ENCODE measurements at regions not wholly inside any gene's neighbourhood (a gene's known extent, or its start where the extent isn't known, plus 50 kb on each side); places are given as distances from the start of the nearest gene placed in this dataset.

GRCh38 chr5:142225141-142225540, 99.7 kb downstream of the SPRY4 start:
- Histone ChIP-seq H3K79me1 (ENCODE audit: low read length) (no peaks in the 10 kb centered on the region), H3K23ac (ENCODE audit: low read length) (no peak overlapping the region), H3K27ac (ENCODE audit: low read depth, low read length) (no peak overlapping the region), H3K36me3 (ENCODE audit: control insufficient read depth, insufficient read depth, low read length) (no peaks in the 10 kb centered on the region), H3K9ac (ENCODE audit: low read length) (no peak overlapping the region), H2BK5ac (ENCODE audit: low read length) (no peak overlapping the region), H2AK5ac (ENCODE audit: low read length) (no peak overlapping the region), H4K5ac (ENCODE audit: low read length) (no peak overlapping the region), H3K79me2 (ENCODE audit: control insufficient read depth, insufficient read depth, low read length) (no peaks in the 10 kb centered on the region), H3K4ac (ENCODE audit: low read depth, low read length) (no peak overlapping the region), H2BK120ac (ENCODE audit: low read depth, low read length) (no peak overlapping the region), H3K4me3 (ENCODE audit: low read length) (no peak overlapping the region), H3K4me2 (ENCODE audit: low read length) (no peak overlapping the region), H3K4me1 (ENCODE audit: control insufficient read depth, low read depth, low read length) (peaks cover 10% of the 10 kb centered on the region), H2BK15ac (replicated peaks; ENCODE audit: low read depth) (no peak overlapping the region), H4K8ac (ENCODE audit: low read depth, low read length) (no peak overlapping the region), H3K56ac (ENCODE audit: low read length) (peak overlapping the region; percentile 77), H3K27me3 (ENCODE audit: insufficient read depth, low read length, poor library complexity) (no peaks in the 10 kb centered on the region), H3K18ac (ENCODE audit: low read length) (no peak overlapping the region)
- peak; percentile 77 for DNase-seq
- WGBS (ENCODE audit: extremely low coverage, insufficient coverage, low lambda C conversion rate) = no CpG with 5 or more reads among the region's 8 CpGs

GRCh38 chr5:142222866-142223558, 101.8 kb downstream of the SPRY4 start:
- Histone ChIP-seq H3K4me3 (ENCODE audit: low read length) (no peak overlapping the region), H3K56ac (ENCODE audit: low read length) (peak overlapping the region; percentile 35), H3K4me1 (ENCODE audit: control insufficient read depth, low read depth, low read length) (peaks cover 10% of the 10 kb centered on the region), H3K4ac (ENCODE audit: low read depth, low read length) (peak overlapping the region; percentile 78), H2AK5ac (ENCODE audit: low read length) (peak overlapping the region; percentile 84), H3K36me3 (ENCODE audit: control insufficient read depth, insufficient read depth, low read length) (no peaks in the 10 kb centered on the region), H3K79me1 (ENCODE audit: low read length) (no peaks in the 10 kb centered on the region), H3K18ac (ENCODE audit: low read length) (peak overlapping the region; percentile 52), H4K5ac (ENCODE audit: low read length) (no peak overlapping the region), H3K23ac (ENCODE audit: low read length) (no peak overlapping the region), H2BK5ac (ENCODE audit: low read length) (no peak overlapping the region), H2BK120ac (ENCODE audit: low read depth, low read length) (peak overlapping the region; percentile 82), H3K27ac (ENCODE audit: low read depth, low read length) (no peak overlapping the region), H4K8ac (ENCODE audit: low read depth, low read length) (no peak overlapping the region), H3K4me2 (ENCODE audit: low read length) (no peak overlapping the region), H3K79me2 (ENCODE audit: control insufficient read depth, insufficient read depth, low read length) (no peaks in the 10 kb centered on the region), H3K27me3 (ENCODE audit: insufficient read depth, low read length, poor library complexity) (no peaks in the 10 kb centered on the region), H3K9ac (ENCODE audit: low read length) (no peak overlapping the region), H2BK15ac (replicated peaks; ENCODE audit: low read depth) (peak overlapping the region; percentile 25)
- DNase-seq = no peak
- no CpG with 5 or more reads among the region's 12 CpGs for WGBS (ENCODE audit: extremely low coverage, insufficient coverage, low lambda C conversion rate)

GRCh38 chr5:142222225-142222865, 102.5 kb downstream of the SPRY4 start:
- Histone ChIP-seq H3K23ac (ENCODE audit: low read length) (no peak overlapping the region), H3K4me1 (ENCODE audit: control insufficient read depth, low read depth, low read length) (peaks cover 10% of the 10 kb centered on the region), H3K4me2 (ENCODE audit: low read length) (no peak overlapping the region), H2BK5ac (ENCODE audit: low read length) (no peak overlapping the region), H2AK5ac (ENCODE audit: low read length) (no peak overlapping the region), H3K18ac (ENCODE audit: low read length) (peak overlapping the region; percentile 52), H3K9ac (ENCODE audit: low read length) (no peak overlapping the region), H3K79me2 (ENCODE audit: control insufficient read depth, insufficient read depth, low read length) (no peaks in the 10 kb centered on the region), H3K27me3 (ENCODE audit: insufficient read depth, low read length, poor library complexity) (no peaks in the 10 kb centered on the region), H3K36me3 (ENCODE audit: control insufficient read depth, insufficient read depth, low read length) (no peaks in the 10 kb centered on the region), H3K56ac (ENCODE audit: low read length) (no peak overlapping the region), H2BK120ac (ENCODE audit: low read depth, low read length) (peak overlapping the region; percentile 0), H3K4ac (ENCODE audit: low read depth, low read length) (peak overlapping the region; percentile 10), H4K8ac (ENCODE audit: low read depth, low read length) (no peak overlapping the region), H4K5ac (ENCODE audit: low read length) (no peak overlapping the region), H3K4me3 (ENCODE audit: low read length) (no peak overlapping the region), H2BK15ac (replicated peaks; ENCODE audit: low read depth) (no peak overlapping the region), H3K79me1 (ENCODE audit: low read length) (no peaks in the 10 kb centered on the region), H3K27ac (ENCODE audit: low read depth, low read length) (no peak overlapping the region)
- no peak for DNase-seq
- no CpG with 5 or more reads among the region's 14 CpGs for whole genome bisulfite sequencing (ENCODE audit: extremely low coverage, insufficient coverage, low lambda C conversion rate)

GRCh38 chr5:142221091-142221860, 103.5 kb downstream of the SPRY4 start:
- H2BK15ac ChIP-seq (replicated peaks; ENCODE audit: low read depth) = no peak overlapping the region
- H3K4me3 ChIP-seq (ENCODE audit: low read length) = no peak overlapping the region
- no peak overlapping the region for H3K4me2 ChIP-seq (ENCODE audit: low read length)
- no CpG with 5 or more reads among the region's 11 CpGs for WGBS (ENCODE audit: extremely low coverage, insufficient coverage, low lambda C conversion rate)
- H2BK120ac ChIP-seq (ENCODE audit: low read depth, low read length) = no peak overlapping the region
- H4K5ac ChIP-seq (ENCODE audit: low read length) = peak overlapping the region; percentile 74
- H3K4ac ChIP-seq (ENCODE audit: low read depth, low read length) = no peak overlapping the region
- no peak for DNase-seq
- H3K36me3 ChIP-seq (ENCODE audit: control insufficient read depth, insufficient read depth, low read length) = no peaks in the 10 kb centered on the region
- no peak overlapping the region for H4K8ac ChIP-seq (ENCODE audit: low read depth, low read length)
- no peak overlapping the region for H2BK5ac ChIP-seq (ENCODE audit: low read length)
- no peaks in the 10 kb centered on the region for H3K27me3 ChIP-seq (ENCODE audit: insufficient read depth, low read length, poor library complexity)
- no peaks in the 10 kb centered on the region for H3K79me2 ChIP-seq (ENCODE audit: control insufficient read depth, insufficient read depth, low read length)
- peak overlapping the region; percentile 69 for H3K56ac ChIP-seq (ENCODE audit: low read length)
- peak overlapping the region; percentile 18 for H3K18ac ChIP-seq (ENCODE audit: low read length)
- no peak overlapping the region for H3K9ac ChIP-seq (ENCODE audit: low read length)
- no peaks in the 10 kb centered on the region for H3K79me1 ChIP-seq (ENCODE audit: low read length)
- no peak overlapping the region for H3K27ac ChIP-seq (ENCODE audit: low read depth, low read length)
- H2AK5ac ChIP-seq (ENCODE audit: low read length) = no peak overlapping the region
- H3K23ac ChIP-seq (ENCODE audit: low read length) = no peak overlapping the region
- H3K4me1 ChIP-seq (ENCODE audit: control insufficient read depth, low read depth, low read length) = peaks cover 6% of the 10 kb centered on the region

- Histone ChIP-seq H2BK120ac (ENCODE audit: low read depth, low read length) (no peak overlapping the region), H4K5ac (ENCODE audit: low read length) (no peak overlapping the region), H3K36me3 (ENCODE audit: control insufficient read depth, insufficient read depth, low read length) (no peaks in the 10 kb centered on the region), H2AK5ac (ENCODE audit: low read length) (no peak overlapping the region), H2BK5ac (ENCODE audit: low read length) (no peak overlapping the region), H2BK15ac (replicated peaks; ENCODE audit: low read depth) (no peak overlapping the region), H3K27ac (ENCODE audit: low read depth, low read length) (no peak overlapping the region), H3K9ac (ENCODE audit: low read length) (no peak overlapping the region), H3K4me1 (ENCODE audit: control insufficient read depth, low read depth, low read length) (peaks cover 5% of the 10 kb centered on the region), H3K27me3 (ENCODE audit: insufficient read depth, low read length, poor library complexity) (no peaks in the 10 kb centered on the region), H3K4me2 (ENCODE audit: low read length) (no peak overlapping the region), H4K8ac (ENCODE audit: low read depth, low read length) (no peak overlapping the region), H3K56ac (ENCODE audit: low read length) (no peak overlapping the region), H3K79me1 (ENCODE audit: low read length) (no peaks in the 10 kb centered on the region), H3K18ac (ENCODE audit: low read length) (no peak overlapping the region), H3K23ac (ENCODE audit: low read length) (no peak overlapping the region), H3K4ac (ENCODE audit: low read depth, low read length) (no peak overlapping the region), H3K4me3 (ENCODE audit: low read length) (no peak overlapping the region), H3K79me2 (ENCODE audit: control insufficient read depth, insufficient read depth, low read length) (no peaks in the 10 kb centered on the region)
- no CpG with 5 or more reads among the region's 7 CpGs for WGBS (ENCODE audit: extremely low coverage, insufficient coverage, low lambda C conversion rate)
- no peak for DNase-seq
Measured at GRCh38 chr5:142219146-142219545, 105.7 kb downstream of the SPRY4 start.
